SH-SY5Y (cell line): ENCODE measurements at regions not wholly inside any gene's neighbourhood (a gene's known extent, or its start where the extent isn't known, plus 50 kb on each side); places are given as distances from the start of the nearest gene placed in this dataset.

Source experiments
- GATA2 ChIP-seq: IDR thresholded peaks from 2 replicates; pipeline ENCODE4 v1.6.1; 2011; ENCODE audit warnings: mild to moderate bottlenecking, low read depth, low read length
- GATA3 ChIP-seq: IDR thresholded peaks from 2 replicates; pipeline ENCODE4 v1.6.1; 2011; ENCODE audit warnings: low read depth, mild to moderate bottlenecking, low read length, moderate library complexity

GRCh38 chr18:44393406-44393805 is 287.3 kb upstream of the SETBP1 start:
- no peak for TF ChIP-seq GATA2
- no peak for TF ChIP-seq GATA3
